NT2/D1 (cell line): ENCODE measurements at regions not wholly inside any gene's neighbourhood (a gene's known extent, or its start where the extent isn't known, plus 50 kb on each side); places are given as distances from the start of the nearest gene placed in this dataset.

ENCODE experiments used
- SUZ12 ChIP-seq: IDR thresholded peaks from 2 replicates; pipeline ENCODE4 v1.6.1; 2011; ENCODE audit not compliant: insufficient read length, insufficient read depth; ENCODE audit errors: extremely low read depth
- YY1 ChIP-seq: IDR thresholded peaks from 2 replicates; pipeline ENCODE4 v1.6.1; 2011; ENCODE audit not compliant: insufficient read length, insufficient read depth
- ZNF274 ChIP-seq: IDR thresholded peaks from 2 replicates; pipeline ENCODE4 v1.6.1; 2011; ENCODE audit warnings: mild to moderate bottlenecking, low read depth, low read length

- TF ChIP-seq ZNF274 (no peak), SUZ12 (no peak), YY1 (no peak)
Measured at GRCh38 chr5:163825661-163826060, 320.2 kb downstream of the MAT2B start.
